ENCODE measurements at regions not wholly inside any gene's neighbourhood (a gene's known extent, or its start where the extent isn't known, plus 50 kb on each side); places are given as distances from the start of the nearest gene placed in this dataset.

- Histone ChIP-seq H3K36me3 (ENCODE audit: insufficient read depth) (no peaks in the 10 kb centered on the region), H3K4me2 (no peak overlapping the region), H3K4me1 (ENCODE audit: insufficient read depth) (no peaks in the 10 kb centered on the region), H3K27ac (ENCODE audit: low read depth) (no peak overlapping the region), H3K79me2 (replicated peaks; ENCODE audit: insufficient read depth) (no peaks in the 10 kb centered on the region), H3K4me3 (no peak overlapping the region), H3F3A (replicated peaks; ENCODE audit: low read depth) (no peaks in the 10 kb centered on the region), H3K9me2 (ENCODE audit: insufficient read depth) (no peaks in the 10 kb centered on the region), H4K20me1 (replicated peaks; ENCODE audit: insufficient read depth) (no peaks in the 10 kb centered on the region), H2AFZ (no peak overlapping the region), H3K27me3 (ENCODE audit: insufficient read depth) (no peaks in the 10 kb centered on the region)
- H3K9me3 Mint-ChIP-seq, result peaks cover 10% of the 10 kb centered on the region; the same call in 1 of the 3 replicates
- no peak overlapping the region for H3K27ac Mint-ChIP-seq
- peaks cover 5% of the 10 kb centered on the region; the same call in 1 of the 3 replicates for H3K4me1 Mint-ChIP-seq
- DNase-seq (ENCODE audit: low spot score) (no peak), ATAC-seq (no peak)
- TF ChIP-seq POLR2AphosphoS5 (IDR thresholded peaks at IDR 0.05; ENCODE audit: low read depth), result no peak
- no peak for TF ChIP-seq EZH2 (IDR thresholded peaks at IDR 0.05; ENCODE audit: low read depth, unreplicated experiment)
- no peak for TF ChIP-seq EZH2phosphoT487 (IDR thresholded peaks at IDR 0.05; ENCODE audit: unreplicated experiment)
- TF ChIP-seq CREB1 (CRISPR knock-in tag; IDR thresholded peaks at IDR 0.05; ENCODE audit: low read depth), result no peak
- TF ChIP-seq STAT1 (IDR thresholded peaks at IDR 0.05; ENCODE audit: unreplicated experiment), result no peak
- TF ChIP-seq, protein P1, sequence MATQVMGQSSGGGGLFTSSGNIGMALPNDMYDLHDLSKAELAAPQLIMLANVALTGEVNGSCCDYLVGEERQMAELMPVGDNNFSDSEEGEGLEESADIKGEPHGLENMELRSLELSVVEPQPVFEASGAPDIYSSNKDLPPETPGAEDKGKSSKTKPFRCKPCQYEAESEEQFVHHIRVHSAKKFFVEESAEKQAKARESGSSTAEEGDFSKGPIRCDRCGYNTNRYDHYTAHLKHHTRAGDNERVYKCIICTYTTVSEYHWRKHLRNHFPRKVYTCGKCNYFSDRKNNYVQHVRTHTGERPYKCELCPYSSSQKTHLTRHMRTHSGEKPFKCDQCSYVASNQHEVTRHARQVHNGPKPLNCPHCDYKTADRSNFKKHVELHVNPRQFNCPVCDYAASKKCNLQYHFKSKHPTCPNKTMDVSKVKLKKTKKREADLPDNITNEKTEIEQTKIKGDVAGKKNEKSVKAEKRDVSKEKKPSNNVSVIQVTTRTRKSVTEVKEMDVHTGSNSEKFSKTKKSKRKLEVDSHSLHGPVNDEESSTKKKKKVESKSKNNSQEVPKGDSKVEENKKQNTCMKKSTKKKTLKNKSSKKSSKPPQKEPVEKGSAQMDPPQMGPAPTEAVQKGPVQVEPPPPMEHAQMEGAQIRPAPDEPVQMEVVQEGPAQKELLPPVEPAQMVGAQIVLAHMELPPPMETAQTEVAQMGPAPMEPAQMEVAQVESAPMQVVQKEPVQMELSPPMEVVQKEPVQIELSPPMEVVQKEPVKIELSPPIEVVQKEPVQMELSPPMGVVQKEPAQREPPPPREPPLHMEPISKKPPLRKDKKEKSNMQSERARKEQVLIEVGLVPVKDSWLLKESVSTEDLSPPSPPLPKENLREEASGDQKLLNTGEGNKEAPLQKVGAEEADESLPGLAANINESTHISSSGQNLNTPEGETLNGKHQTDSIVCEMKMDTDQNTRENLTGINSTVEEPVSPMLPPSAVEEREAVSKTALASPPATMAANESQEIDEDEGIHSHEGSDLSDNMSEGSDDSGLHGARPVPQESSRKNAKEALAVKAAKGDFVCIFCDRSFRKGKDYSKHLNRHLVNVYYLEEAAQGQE (IDR thresholded peaks at IDR 0.05; ENCODE audit: unreplicated experiment), result no peak
- no peak for TF ChIP-seq ETS1 (IDR thresholded peaks at IDR 0.05)
- TF ChIP-seq NANOG (IDR thresholded peaks at IDR 0.05; ENCODE audit: borderline replicate concordance), result no peak
- TF ChIP-seq JUNB (IDR thresholded peaks at IDR 0.05; ENCODE audit: unreplicated experiment), result no peak
- TF ChIP-seq ZNF114 (CRISPR knock-in tag; IDR thresholded peaks at IDR 0.05), result no peak
- TF ChIP-seq, protein P2, sequence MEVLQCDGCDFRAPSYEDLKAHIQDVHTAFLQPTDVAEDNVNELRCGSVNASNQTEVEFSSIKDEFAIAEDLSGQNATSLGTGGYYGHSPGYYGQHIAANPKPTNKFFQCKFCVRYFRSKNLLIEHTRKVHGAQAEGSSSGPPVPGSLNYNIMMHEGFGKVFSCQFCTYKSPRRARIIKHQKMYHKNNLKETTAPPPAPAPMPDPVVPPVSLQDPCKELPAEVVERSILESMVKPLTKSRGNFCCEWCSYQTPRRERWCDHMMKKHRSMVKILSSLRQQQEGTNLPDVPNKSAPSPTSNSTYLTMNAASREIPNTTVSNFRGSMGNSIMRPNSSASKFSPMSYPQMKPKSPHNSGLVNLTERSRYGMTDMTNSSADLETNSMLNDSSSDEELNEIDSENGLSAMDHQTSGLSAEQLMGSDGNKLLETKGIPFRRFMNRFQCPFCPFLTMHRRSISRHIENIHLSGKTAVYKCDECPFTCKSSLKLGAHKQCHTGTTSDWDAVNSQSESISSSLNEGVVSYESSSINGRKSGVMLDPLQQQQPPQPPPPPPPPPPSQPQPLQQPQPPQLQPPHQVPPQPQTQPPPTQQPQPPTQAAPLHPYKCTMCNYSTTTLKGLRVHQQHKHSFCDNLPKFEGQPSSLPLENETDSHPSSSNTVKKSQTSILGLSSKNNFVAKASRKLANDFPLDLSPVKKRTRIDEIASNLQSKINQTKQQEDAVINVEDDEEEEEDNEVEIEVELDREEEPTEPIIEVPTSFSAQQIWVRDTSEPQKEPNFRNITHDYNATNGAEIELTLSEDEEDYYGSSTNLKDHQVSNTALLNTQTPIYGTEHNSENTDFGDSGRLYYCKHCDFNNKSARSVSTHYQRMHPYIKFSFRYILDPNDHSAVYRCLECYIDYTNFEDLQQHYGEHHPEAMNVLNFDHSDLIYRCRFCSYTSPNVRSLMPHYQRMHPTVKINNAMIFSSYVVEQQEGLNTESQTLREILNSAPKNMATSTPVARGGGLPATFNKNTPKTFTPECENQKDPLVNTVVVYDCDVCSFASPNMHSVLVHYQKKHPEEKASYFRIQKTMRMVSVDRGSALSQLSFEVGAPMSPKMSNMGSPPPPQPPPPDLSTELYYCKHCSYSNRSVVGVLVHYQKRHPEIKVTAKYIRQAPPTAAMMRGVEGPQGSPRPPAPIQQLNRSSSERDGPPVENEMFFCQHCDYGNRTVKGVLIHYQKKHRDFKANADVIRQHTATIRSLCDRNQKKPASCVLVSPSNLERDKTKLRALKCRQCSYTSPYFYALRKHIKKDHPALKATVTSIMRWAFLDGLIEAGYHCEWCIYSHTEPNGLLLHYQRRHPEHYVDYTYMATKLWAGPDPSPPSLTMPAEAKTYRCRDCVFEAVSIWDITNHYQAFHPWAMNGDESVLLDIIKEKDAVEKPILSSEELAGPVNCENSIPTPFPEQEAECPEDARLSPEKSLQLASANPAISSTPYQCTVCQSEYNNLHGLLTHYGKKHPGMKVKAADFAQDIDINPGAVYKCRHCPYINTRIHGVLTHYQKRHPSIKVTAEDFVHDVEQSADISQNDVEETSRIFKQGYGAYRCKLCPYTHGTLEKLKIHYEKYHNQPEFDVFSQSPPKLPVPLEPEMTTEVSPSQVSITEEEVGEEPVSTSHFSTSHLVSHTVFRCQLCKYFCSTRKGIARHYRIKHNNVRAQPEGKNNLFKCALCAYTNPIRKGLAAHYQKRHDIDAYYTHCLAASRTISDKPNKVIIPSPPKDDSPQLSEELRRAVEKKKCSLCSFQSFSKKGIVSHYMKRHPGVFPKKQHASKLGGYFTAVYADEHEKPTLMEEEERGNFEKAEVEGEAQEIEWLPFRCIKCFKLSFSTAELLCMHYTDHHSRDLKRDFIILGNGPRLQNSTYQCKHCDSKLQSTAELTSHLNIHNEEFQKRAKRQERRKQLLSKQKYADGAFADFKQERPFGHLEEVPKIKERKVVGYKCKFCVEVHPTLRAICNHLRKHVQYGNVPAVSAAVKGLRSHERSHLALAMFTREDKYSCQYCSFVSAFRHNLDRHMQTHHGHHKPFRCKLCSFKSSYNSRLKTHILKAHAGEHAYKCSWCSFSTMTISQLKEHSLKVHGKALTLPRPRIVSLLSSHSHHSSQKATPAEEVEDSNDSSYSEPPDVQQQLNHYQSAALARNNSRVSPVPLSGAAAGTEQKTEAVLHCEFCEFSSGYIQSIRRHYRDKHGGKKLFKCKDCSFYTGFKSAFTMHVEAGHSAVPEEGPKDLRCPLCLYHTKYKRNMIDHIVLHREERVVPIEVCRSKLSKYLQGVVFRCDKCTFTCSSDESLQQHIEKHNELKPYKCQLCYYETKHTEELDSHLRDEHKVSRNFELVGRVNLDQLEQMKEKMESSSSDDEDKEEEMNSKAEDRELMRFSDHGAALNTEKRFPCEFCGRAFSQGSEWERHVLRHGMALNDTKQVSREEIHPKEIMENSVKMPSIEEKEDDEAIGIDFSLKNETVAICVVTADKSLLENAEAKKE (CRISPR knock-in tag; IDR thresholded peaks at IDR 0.05), result no peak
- TF ChIP-seq ZNF331 (CRISPR knock-in tag; IDR thresholded peaks at IDR 0.05; ENCODE audit: low read depth), result no peak
- no peak for TF ChIP-seq CTCF (conservative IDR thresholded peaks at IDR 0.05; ENCODE audit: low read depth in 2 of 2)
- no peaks in the 10 kb centered on the region for H3K36me3 Mint-ChIP-seq (ENCODE audit: low read depth)
- H3K4me3 Mint-ChIP-seq, result no peak overlapping the region
- H3K27me3 Mint-ChIP-seq (ENCODE audit: insufficient read depth, low read depth, poor library complexity), result peaks cover 5% of the 10 kb centered on the region
These were observed 220.2 kb downstream of the NDUFA10 start for GRCh38 chr2:239805043-239805329.
